Epithelial cell of proximal tubule (primary cell): ENCODE measurements at regions not wholly inside any gene's neighbourhood (a gene's known extent, or its start where the extent isn't known, plus 50 kb on each side); places are given as distances from the start of the nearest gene placed in this dataset.

Source experiments
- DNase-seq: peaks from one replicate; pipeline ENCODE4 v3.0.0-alpha.2; 2011; ENCODE audit warnings: low read depth
- H3K4me3 ChIP-seq: 2 replicates; pipeline ENCODE4 v1.5.1; 2011; ENCODE audit warnings: low read depth, mild to moderate bottlenecking, low read length
- CTCF ChIP-seq: conservative IDR thresholded peaks from 2 replicates; pipeline ENCODE4 v1.5.1; 2012; ENCODE audit warnings: low read depth, mild to moderate bottlenecking, low read length

GRCh38 chr1:166700696-166701095, 138.6 kb upstream of the POGK start:
- no peak overlapping the region for H3K4me3 ChIP-seq
- DNase-seq, result no peak
- TF ChIP-seq CTCF, result no peak

- no peak overlapping the region for H3K4me3 ChIP-seq
- no peak for DNase-seq
- TF ChIP-seq CTCF, result no peak
These were observed 137.6 kb upstream of the POGK start for GRCh38 chr1:166701603-166702100.

- no peak for TF ChIP-seq CTCF
- no peak for DNase-seq
- no peak overlapping the region for H3K4me3 ChIP-seq
These were observed 136.1 kb upstream of the POGK start for GRCh38 chr1:166703141-166703540.

GRCh38 chr1:166703726-166704462, 135.4 kb upstream of the POGK start:
- no peak for DNase-seq
- no peak for TF ChIP-seq CTCF
- H3K4me3 ChIP-seq, result no peak overlapping the region

- no peak overlapping the region for H3K4me3 ChIP-seq
- no peak for DNase-seq
- TF ChIP-seq CTCF, result no peak
These were observed 133.6 kb upstream of the POGK start for GRCh38 chr1:166705376-166706289.

- TF ChIP-seq CTCF, result no peak
These were observed 122.7 kb upstream of the POGK start for GRCh38 chr1:166716620-166717019.

More at GRCh38 chr1:166716620-166717019, 122.7 kb upstream of the POGK start:
- no peak for DNase-seq
- H3K4me3 ChIP-seq, result no peak overlapping the region
